H1 (cell line): ENCODE measurements at regions not wholly inside any gene's neighbourhood (a gene's known extent, or its start where the extent isn't known, plus 50 kb on each side); places are given as distances from the start of the nearest gene placed in this dataset.

Experiments
- CHD2 ChIP-seq: IDR thresholded peaks from 2 replicates; pipeline ENCODE4 v1.6.1; 2012; ENCODE audit warnings: low read length, improper control_type of control experiment
- CTCF ChIP-seq, 3 experiments: IDR thresholded peaks; 1 replicate in 2 of 3; 2 replicates in 1 of 3; pipeline versions ENCODE4 v1.5.1 to v1.6.1; 2011; ENCODE audit warnings: low read length in 3 of 3, mild to moderate bottlenecking in 3 of 3, inconsistent platforms in 2 of 3, low read depth in 1 of 3, moderate library complexity in 1 of 3; ENCODE audit not compliant: insufficient read depth in 1 of 3; ENCODE audit errors: control extremely low read depth in 1 of 3
- EZH2 ChIP-seq: fragments of 200-600 bp; sonication (generic); IDR thresholded peaks from 2 replicates; pipeline ENCODE4 v1.7.1; 2012; ENCODE audit warnings: low read depth, mild to moderate bottlenecking, moderate library complexity, low read length, inconsistent platforms; ENCODE audit not compliant: severe bottlenecking
- PHF8 ChIP-seq: fragments of 200-600 bp; sonication (generic); conservative IDR thresholded peaks from 2 replicates; pipeline ENCODE4 v1.7.1; 2012; ENCODE audit warnings: low read depth, mild to moderate bottlenecking, inconsistent platforms, low read length, moderate library complexity
- POLR2A ChIP-seq, 2 experiments: IDR thresholded peaks; 1 replicate in 1 of 2; 2 replicates in 1 of 2; pipeline ENCODE4 v1.6.1; 2011; ENCODE audit warnings: low read depth in 2 of 2, low read length in 2 of 2, mild to moderate bottlenecking in 2 of 2; ENCODE audit errors: control extremely low read depth in 1 of 2
- POLR2AphosphoS5 ChIP-seq: IDR thresholded peaks from 2 replicates; pipeline ENCODE4 v1.6.1; 2011; ENCODE audit warnings: low read depth, low read length
- POU5F1 ChIP-seq: IDR thresholded peaks from 2 replicates; pipeline ENCODE4 v1.6.1; 2011; ENCODE audit warnings: low read depth, mild to moderate bottlenecking, low read length, moderate library complexity
- RBBP5 ChIP-seq: IDR thresholded peaks from 2 replicates; pipeline ENCODE4 v1.7.1; 2012; ENCODE audit warnings: low read depth, mild to moderate bottlenecking, inconsistent platforms, low read length, moderate library complexity, borderline replicate concordance
- SP1 ChIP-seq: IDR thresholded peaks from 2 replicates; pipeline ENCODE4 v1.6.1; 2011; ENCODE audit warnings: low read depth, low read length
- USF2 ChIP-seq: IDR thresholded peaks from 2 replicates; pipeline ENCODE4 v1.6.1; 2011; ENCODE audit warnings: low read length, improper control_type of control experiment

- TF ChIP-seq SP1, result no peak
- no peak for TF ChIP-seq POU5F1
- TF ChIP-seq CTCF (IDR thresholded peaks at IDR 0.05; ENCODE audit: control extremely low read depth in 1 of 3, insufficient read depth in 1 of 3, low read depth in 1 of 3, low read length in 3 of 3), result no peak
- TF ChIP-seq CHD2, result no peak
- TF ChIP-seq POLR2AphosphoS5, result no peak
- TF ChIP-seq POLR2A (IDR thresholded peaks at IDR 0.05; ENCODE audit: control extremely low read depth in 1 of 2, low read depth in 2 of 2, low read length in 2 of 2), result no peak
- TF ChIP-seq USF2, result no peak
- TF ChIP-seq EZH2, result no peak
- no peak for TF ChIP-seq PHF8
- TF ChIP-seq RBBP5, result no peak
Measured at GRCh38 chr6:14757418-14757817, 488.5 kb upstream of the JARID2 start.
